ENCODE measurements at regions not wholly inside any gene's neighbourhood (a gene's known extent, or its start where the extent isn't known, plus 50 kb on each side); places are given as distances from the start of the nearest gene placed in this dataset.

DNA sequence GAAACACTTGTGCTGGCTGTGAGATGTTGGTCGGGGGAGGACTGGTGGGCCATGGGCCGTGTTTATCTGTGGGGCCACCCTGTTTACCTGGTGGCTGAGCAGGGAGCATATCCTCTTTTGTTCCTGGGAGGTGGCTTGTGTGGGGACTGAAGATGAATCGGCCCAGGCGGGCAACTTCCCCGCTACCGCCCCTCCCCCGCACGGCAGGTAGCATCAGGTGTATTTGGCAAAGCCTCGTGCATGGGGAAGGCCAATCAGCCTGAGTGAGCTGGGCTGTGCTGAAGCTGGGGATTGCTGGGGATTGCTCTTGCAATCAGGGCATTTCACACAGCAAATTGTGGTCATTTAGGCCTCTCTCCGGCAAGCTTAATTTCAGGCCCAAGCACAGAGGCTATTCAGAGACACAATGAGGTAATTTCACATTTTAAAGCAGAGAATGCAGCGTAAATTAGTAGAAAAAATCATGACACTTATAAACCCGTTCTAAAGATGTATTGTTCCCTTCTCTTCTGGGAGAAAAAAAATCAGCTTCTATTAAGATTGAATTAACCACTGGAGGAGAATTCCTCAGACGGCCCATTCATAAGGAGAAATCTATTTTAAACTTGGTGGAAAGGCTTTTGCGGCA, 197.7 kb upstream of the POU3F1 start:
- no peak for DNase-seq

GRCh38 chr1:38243106-38243505, 196.5 kb upstream of the POU3F1 start:
- DNase-seq: no peak

GRCh38 chr1:38242506-38242905, 195.9 kb upstream of the POU3F1 start:
- no peak for DNase-seq

DNA sequence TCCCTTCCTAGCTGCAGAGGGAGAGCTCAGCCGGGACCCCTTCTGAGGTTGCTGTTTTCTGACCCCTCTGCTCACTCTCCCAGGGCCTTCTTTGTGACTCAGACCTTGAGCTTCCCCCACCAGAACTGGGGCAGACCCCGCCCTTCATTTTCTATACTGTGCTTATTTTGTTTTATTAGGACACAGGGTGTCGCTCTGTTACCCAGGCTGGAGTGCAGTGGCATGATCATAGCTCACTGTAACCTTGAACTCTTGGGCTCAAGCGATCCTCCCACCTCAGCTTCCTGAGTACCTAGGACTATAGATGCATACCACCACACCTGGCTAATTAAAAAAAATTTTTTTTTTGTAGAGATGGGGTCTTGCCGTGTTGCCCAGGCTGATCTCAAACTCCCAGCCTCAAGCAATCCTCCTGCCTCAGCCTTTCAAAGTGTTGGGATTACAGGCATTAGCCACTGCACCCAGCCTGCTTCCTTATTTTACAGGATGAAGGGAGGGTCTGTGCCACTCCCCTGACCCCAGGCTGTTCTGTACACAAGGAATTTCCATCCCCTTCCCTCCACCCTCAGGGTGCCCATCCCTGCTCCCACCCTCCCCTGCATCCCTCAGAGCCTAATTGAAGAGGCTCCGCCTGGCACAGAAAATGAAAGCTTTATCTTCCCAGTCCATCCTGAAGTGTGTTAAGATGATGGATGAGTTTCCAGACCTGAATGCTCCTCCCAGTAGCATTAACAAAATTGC, 195.2 kb upstream of the POU3F1 start:
- no peak for DNase-seq

GRCh38 chr1:38240618-38241017, 194.0 kb upstream of the POU3F1 start:
- no peak for DNase-seq

GRCh38 chr1:38239258-38239835, 192.8 kb upstream of the POU3F1 start:
- no peak for DNase-seq

- DNase-seq: no peak
Observed at GRCh38 chr1:38238294-38238693, 191.7 kb upstream of the POU3F1 start.

DNA sequence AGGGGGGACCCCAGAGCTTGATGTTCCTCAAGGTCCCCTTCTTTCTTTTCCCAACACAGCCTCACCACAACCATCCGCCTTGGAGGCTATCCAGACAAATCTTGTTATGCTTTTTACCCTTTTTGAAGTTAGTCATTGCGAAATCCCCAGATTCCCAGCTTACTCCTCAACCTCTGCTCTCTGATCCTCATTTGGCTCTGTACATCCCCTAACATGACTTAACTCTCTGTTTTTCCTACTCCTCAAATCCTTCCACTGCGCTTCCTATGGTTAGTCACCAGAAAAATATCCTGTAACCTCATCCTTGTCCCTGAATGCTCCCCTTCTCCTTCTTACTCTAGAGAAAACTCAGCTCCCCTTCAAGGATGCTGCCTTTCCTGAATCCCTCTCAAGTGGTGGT, 189.1 kb upstream of the POU3F1 start:
- DNase-seq: no peak

DNA sequence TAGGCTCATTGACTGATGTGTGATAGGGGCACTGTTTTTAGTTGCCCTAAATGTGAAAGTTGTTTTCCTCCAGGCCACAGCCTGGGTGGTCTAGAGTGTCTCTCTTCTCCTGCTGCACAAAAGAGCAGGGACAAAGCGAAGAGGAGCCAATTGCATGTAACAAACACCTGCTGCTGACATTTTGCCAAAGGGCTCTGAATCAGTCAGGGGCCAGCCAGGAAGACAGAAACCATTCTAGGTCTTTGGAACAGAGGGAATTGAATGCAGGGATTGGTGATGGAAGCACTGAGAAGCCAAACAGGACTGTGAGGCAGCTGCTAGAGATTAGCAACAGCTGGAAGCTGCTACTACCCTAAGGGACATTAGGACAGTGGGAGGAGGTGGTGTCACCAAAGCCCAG, 185.3 kb upstream of the POU3F1 start:
- DNase-seq: no peak

DNA sequence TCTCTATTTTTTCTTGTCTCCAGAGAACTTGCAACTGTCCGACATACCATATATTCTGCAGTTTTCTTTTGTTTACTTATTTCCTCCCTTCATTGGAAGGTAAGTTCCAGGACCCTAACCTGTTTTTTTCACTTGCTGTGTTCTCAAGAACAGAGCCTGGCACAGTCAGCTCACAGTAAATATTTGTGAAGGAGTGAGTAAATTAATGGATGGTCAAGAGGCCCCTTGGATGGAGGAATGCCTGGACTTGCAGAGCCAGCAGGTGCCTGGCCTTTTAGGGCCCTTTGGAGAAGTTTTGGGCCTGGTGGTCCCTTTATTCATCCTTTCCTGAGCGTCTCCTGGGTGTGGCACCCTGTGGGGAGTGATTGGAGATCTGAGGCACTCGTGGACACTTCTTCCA, 182.1 kb upstream of the POU3F1 start:
- no peak for DNase-seq

GRCh38 chr1:38225745-38226144, 179.2 kb upstream of the POU3F1 start:
- DNase-seq: no peak

DNA sequence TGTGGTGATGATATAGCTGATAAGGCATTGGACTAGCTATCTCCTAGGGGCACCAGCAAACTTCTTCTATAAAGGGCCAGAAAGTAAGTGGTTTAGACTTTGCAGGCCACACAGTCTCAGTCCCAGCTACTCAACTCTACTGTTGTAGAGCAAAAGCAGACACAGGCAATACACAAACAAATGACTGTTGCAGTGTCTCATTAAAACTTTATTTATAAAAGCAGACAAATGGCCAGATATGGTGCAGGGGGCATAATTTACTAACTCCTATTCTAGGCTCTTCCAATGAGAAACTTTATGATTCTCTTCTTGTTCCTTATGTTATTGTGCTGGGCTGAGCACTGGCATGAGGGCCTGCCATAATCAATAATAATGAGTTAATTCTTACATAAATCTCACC, 176.8 kb upstream of the POU3F1 start:
- DNase-seq: no peak

- no peak for DNase-seq
Observed at GRCh38 chr1:38222891-38223290, 176.3 kb upstream of the POU3F1 start.

- DNase-seq: no peak
Observed at GRCh38 chr1:38221006-38221649, 174.5 kb upstream of the POU3F1 start.

DNA sequence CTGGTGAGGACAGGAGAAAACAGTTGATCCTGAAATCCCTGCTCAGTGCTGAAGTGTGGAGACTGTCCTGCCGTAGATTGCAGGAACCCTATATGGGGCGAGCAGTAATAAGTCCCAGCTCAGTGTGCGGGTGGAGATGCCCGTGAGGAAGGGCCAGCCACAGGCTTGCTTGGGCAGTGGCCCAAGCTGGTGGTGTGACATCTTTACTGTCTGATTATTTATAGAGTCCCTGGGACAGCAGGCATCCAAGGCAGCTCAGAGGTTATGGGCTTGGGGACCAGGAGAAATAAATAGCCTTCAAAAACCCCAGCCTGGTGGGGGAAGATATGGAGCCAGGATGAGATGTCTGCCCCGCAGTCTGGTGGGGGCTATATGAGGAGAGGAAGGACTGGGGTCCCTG, 170.7 kb upstream of the POU3F1 start:
- DNase-seq: no peak

DNA sequence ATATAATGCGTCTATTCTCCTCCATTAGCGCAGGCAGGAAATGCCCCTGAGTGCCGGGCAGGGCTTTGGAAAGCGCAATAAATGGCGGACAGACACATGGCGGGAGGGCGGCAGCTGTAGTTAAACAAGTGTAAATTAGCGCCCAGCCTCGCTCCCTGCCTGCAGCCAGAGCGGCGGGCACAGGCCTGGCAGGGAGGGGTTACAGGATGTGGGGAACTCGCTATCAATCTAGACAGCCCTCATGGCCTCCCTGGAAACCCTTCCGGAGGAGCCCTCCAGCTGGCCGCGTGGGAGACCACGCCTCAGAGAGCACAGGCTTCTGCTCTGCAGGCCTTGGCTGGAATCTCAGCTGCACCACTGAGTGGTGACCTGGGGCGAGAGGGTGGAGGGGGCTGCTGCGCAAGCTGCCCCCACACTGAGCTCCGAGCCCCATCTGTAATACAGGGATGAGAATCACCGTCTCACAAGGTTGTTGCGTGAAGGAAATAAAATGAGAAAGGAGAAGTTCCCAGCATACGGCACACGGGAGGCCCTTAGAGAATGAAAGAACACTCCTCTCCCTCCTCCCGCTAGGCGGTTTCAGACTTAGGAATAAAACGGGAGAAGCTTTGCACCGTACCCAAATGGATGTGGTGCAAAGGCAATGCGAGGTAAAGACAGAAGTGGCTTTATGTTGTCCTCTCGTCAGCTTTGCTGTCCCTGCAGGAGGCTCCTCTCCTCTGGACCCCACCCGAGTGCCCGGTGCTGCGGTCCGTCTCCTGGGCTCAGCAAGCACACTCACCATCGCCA, 167.2 kb upstream of the POU3F1 start:
- no peak for DNase-seq

DNA sequence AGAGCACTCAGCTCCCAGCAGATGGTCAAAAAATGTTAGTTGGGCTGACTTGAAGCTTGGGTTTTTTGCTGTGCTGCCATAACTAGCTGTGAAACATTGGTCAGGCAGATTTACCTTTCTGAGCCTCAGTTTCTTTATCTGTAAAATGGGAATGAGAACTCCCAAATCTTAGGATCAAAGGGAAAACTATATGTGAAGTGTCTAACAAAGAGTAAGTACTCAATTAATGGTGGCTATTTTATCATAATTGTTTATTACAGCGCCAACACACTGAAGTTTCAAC, 164.2 kb upstream of the POU3F1 start:
- no peak for DNase-seq

DNA sequence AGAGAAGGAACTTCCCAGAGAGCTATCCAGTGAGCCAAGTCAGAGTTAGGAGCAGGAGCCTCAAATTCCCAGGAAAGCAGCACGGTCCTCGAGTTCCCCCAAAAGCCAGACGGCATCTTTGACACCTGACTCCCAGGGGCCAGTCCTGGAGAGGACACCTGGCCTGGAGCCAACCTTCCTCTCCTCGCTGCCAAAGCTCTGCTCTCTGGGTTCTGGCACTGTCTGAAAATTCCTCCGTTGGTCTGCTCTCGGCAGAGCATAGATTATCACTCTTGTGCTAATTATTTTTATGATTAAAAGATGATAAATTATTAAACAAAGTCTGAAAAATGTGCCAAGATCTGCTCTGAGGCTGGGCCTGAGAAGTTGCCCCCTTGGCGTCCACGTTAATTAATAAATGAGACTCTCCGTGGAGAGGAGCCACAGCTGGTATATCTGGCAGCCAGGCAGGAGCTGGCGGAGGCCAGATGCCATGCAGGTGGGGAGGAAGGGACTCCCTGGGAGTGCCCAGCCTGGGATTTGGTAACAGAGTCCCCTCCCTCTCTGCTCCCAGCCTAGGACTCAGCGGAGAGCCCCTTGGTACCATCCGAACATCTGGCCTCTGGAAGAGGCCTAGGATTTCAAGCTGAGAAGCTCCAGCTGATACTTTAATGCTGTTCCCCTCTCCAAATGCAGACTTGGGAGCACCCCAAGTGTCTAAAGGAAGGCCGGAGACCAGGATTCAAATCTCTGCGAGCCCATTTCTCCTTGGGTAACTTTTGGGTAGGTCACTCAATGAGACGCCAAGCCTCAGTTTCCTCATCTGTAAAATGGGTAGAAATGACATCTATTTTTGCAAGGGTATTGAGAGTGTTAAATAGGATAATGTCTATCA, 163.7 kb upstream of the POU3F1 start:
- DNase-seq: no peak

- DNase-seq: no peak
Observed at GRCh38 chr1:38208716-38209632, 162.4 kb upstream of the POU3F1 start.

DNA sequence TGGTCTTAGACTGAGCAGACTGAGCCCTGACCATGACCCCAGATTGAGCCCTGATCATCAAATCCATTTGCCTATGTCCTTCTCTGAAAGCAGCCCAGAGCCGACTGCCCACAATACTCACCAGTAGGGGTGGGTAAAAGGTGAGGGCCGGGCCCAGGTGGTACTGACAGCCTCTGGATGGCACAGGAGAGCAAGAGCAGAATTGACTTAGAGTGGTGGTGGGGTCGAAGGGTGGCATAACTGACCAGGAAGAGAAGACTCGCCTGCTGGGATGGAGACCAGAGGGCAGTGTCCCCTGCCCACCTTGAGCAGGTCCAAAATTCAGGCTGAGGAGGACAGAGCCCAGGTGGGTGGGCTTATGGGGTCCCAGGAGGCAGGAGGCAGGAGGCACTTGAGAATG, 161.3 kb upstream of the POU3F1 start:
- no peak for DNase-seq

DNA sequence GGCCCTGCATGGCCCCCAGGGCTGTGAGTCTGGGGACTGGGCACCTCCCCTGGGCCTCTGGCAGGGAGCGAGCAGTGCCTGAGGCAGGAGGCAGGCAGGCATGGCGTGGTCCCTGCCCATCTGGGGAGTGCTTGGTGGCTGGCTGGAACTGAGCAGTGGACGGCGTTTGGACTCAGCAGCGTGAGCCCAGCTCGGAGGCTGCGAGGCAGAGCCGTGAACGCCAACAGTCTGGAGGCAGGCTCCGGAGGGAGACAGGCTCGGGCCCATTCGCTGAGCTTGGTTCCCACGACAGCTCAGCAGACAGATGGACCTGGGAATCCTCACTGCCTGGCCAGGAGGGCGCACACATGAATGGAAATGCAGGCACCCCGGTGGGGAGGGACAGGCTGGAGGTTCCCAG, 160.7 kb upstream of the POU3F1 start:
- DNase-seq: no peak
